SU-DHL-6 (cell line): ENCODE measurements at regions not wholly inside any gene's neighbourhood (a gene's known extent, or its start where the extent isn't known, plus 50 kb on each side); places are given as distances from the start of the nearest gene placed in this dataset.
A peak's percentile ranks its signal among the peaks of the same experiment; 100 is the strongest.

Experiments
- H2AFZ ChIP-seq: fragments of 200-600 bp; sonication (generic); 2 replicates; pipeline ENCODE4 v1.6.1; 2014; ENCODE audit warnings: low read depth, mild to moderate bottlenecking, moderate library complexity, mixed read lengths, antibody characterized with exemption, low read length; ENCODE audit not compliant: severe bottlenecking
- H3F3A ChIP-seq: fragments of 200-600 bp; shearing (Covaris generic); 2 replicates; pipeline ENCODE4 v1.6.0; 2016; ENCODE audit warnings: antibody characterized with exemption, mild to moderate bottlenecking; ENCODE audit not compliant: insufficient read depth
- H3K27ac ChIP-seq: fragments of 200-600 bp; sonication (generic); 2 replicates; pipeline ENCODE4 v1.5.1; 2016; ENCODE audit warnings: low read depth, mild to moderate bottlenecking, low read length, moderate library complexity, mixed read lengths
- H3K27me3 ChIP-seq: fragments of 200-600 bp; sonication (generic), shearing (Covaris generic); 2 replicates; pipeline ENCODE4 v1.6.0; 2014; ENCODE audit warnings: mild to moderate bottlenecking, low read length
- H3K36me3 ChIP-seq: fragments of 200-600 bp; sonication (generic); 2 replicates; pipeline ENCODE4 v1.6.1; 2014; ENCODE audit warnings: mild to moderate bottlenecking, low read length, mixed read lengths
- H3K4me2 ChIP-seq: fragments of 300-600, 200-600 bp; shearing (Covaris generic), sonication (generic); 2 replicates; pipeline ENCODE4 v1.6.0; 2014; ENCODE audit warnings: low read length, low read depth, mild to moderate bottlenecking; ENCODE audit not compliant: poor library complexity, severe bottlenecking
- H3K4me3 ChIP-seq: fragments of 200-600 bp; sonication (generic); 2 replicates; pipeline ENCODE4 v1.5.1; 2014; ENCODE audit warnings: antibody characterized with exemption, low read length, mild to moderate bottlenecking, mixed read lengths; ENCODE audit not compliant: insufficient read depth, poor library complexity, severe bottlenecking
- H3K79me2 ChIP-seq: fragments of 200-600 bp; sonication (generic); 2 replicates; pipeline ENCODE4 v1.6.1; 2014; ENCODE audit warnings: mild to moderate bottlenecking, low read length, moderate library complexity; ENCODE audit not compliant: insufficient read depth
- H3K9ac ChIP-seq: fragments of 200-600 bp; sonication (generic); 2 replicates; pipeline ENCODE4 v1.7.0; 2014; ENCODE audit warnings: mild to moderate bottlenecking, low read length
- H3K9me2 ChIP-seq: fragments of 200-600 bp; sonication (generic); replicated peaks from 2 replicates; pipeline ENCODE4 v1.6.1; 2014; ENCODE audit warnings: low read length; ENCODE audit not compliant: insufficient read depth
- H3K9me3 ChIP-seq: fragments of 200-600 bp; sonication (generic); 2 replicates; pipeline ENCODE4 v1.6.1; 2014; ENCODE audit warnings: low read length, mixed read lengths; ENCODE audit not compliant: insufficient read depth
- H4K20me1 ChIP-seq: fragments of 200-600 bp; sonication (generic); 2 replicates; pipeline ENCODE4 v1.6.1; 2014; ENCODE audit warnings: low read depth, mild to moderate bottlenecking, antibody characterized with exemption, low read length, moderate library complexity, mixed read lengths
- CTCF ChIP-seq: fragments of 200-600 bp; sonication (generic); IDR thresholded peaks from one replicate; pipeline ENCODE4 v1.5.1; 2017; ENCODE audit warnings: antibody characterized with exemption, mild to moderate bottlenecking, low read length, moderate library complexity; ENCODE audit not compliant: insufficient read depth, poor library complexity, severe bottlenecking
- EZH2phosphoT487 ChIP-seq: fragments of 200-600 bp; sonication (generic), shearing (Covaris generic); conservative IDR thresholded peaks from 2 replicates; pipeline ENCODE4 v1.6.1; 2018; ENCODE audit warnings: mild to moderate bottlenecking, antibody characterized with exemption, low read length, moderate library complexity, mixed read lengths

DNA sequence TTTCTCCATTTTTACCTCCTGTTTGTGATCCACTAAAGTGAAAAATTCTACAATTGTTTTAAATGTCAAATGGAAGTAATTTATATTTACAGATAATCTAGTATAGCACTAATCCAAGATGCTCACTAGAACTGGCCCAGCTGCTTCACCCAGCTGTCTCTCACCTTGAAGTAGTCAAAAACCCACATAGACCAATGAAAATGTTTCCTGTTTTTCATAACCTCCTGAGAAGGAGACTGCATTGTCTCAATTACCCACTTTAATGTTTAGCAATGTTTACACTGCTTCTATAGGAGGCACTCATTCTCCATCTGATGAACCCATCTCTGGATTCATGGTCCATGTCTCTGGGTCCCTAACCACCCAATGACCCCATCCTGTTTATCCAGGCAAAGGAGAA lies 56.1 kb upstream of the ADO start:
- no peak for TF ChIP-seq CTCF
- TF ChIP-seq EZH2phosphoT487 = no peak
- no peak overlapping the region for H3K27ac ChIP-seq
- H3K9me3 ChIP-seq = no peaks in the 10 kb centered on the region

GRCh38 chr10:62749093-62749683 lies 55.3 kb upstream of the ADO start:
- H2AFZ ChIP-seq = peak overlapping the region; percentile 78

More for the DNA sequence above, 56.1 kb upstream of the ADO start:
- H3K9ac ChIP-seq = no peak overlapping the region
- no peaks in the 10 kb centered on the region for H3K9me2 ChIP-seq
- H3F3A ChIP-seq = no peaks in the 10 kb centered on the region
- H3K27me3 ChIP-seq = no peaks in the 10 kb centered on the region
- H3K4me3 ChIP-seq = no peak overlapping the region
- H3K4me2 ChIP-seq = no peak overlapping the region
- H2AFZ ChIP-seq = no peak overlapping the region
- H3K36me3 ChIP-seq = no peaks in the 10 kb centered on the region
- no peaks in the 10 kb centered on the region for H4K20me1 ChIP-seq
- no peaks in the 10 kb centered on the region for H3K79me2 ChIP-seq

More at GRCh38 chr10:62749093-62749683, 55.3 kb upstream of the ADO start:
- no peaks in the 10 kb centered on the region for H3K79me2 ChIP-seq
- peak overlapping the region; percentile 34 for H3K4me2 ChIP-seq
- H4K20me1 ChIP-seq = no peaks in the 10 kb centered on the region
- no peaks in the 10 kb centered on the region for H3K9me2 ChIP-seq
- H3K36me3 ChIP-seq = no peaks in the 10 kb centered on the region
- no peak for TF ChIP-seq CTCF
- TF ChIP-seq EZH2phosphoT487 = no peak
- H3K9ac ChIP-seq = no peak overlapping the region
- H3K27ac ChIP-seq = no peak overlapping the region
- H3F3A ChIP-seq = no peaks in the 10 kb centered on the region
- no peaks in the 10 kb centered on the region for H3K9me3 ChIP-seq
- no peak overlapping the region for H3K4me3 ChIP-seq
- no peaks in the 10 kb centered on the region for H3K27me3 ChIP-seq
